PC-9 (cell line): ENCODE measurements at regions not wholly inside any gene's neighbourhood (a gene's known extent, or its start where the extent isn't known, plus 50 kb on each side); places are given as distances from the start of the nearest gene placed in this dataset.

Source experiments
- BruUV-seq: library from RNA; stranded (reverse); fragments of 400-500 nt; replicated peaks from 2 replicates; lab custom pipeline; 2021; lab: Mats Ljungman, UMichigan
- CTCF ChIA-PET: fragments of 300-600 bp; sonication (Branson Sonifier 250); formaldehyde crosslinking; loops from one replicate; lab custom pipeline; 2022; ENCODE audit warnings: antibody characterized with exemption; lab: Charles Lee
- POLR2A ChIA-PET: fragments of 300-600 bp; sonication (Branson Sonifier 250); formaldehyde crosslinking; loops from one replicate; lab custom pipeline; 2022; ENCODE audit warnings: antibody characterized with exemption; ENCODE audit not compliant: unreplicated experiment; lab: Charles Lee
- DNase-seq, 2 experiments: peaks; one replicate each; pipeline versions ENCODE4 v3.0.0 to v3.0.0-alpha.2; 2015 to 2022; ENCODE audit warnings: mixed read lengths in 1 of 2
- H2AFZ ChIP-seq: fragments of 200-600 bp; sonication (generic); 2 replicates; pipeline ENCODE4 v1.8.1; 2017; ENCODE audit warnings: antibody characterized with exemption
- H3F3A ChIP-seq: fragments of 200-600 bp; sonication (generic); 2 replicates; pipeline ENCODE4 v1.8.1; 2017; ENCODE audit warnings: antibody characterized with exemption, mild to moderate bottlenecking, low read depth; ENCODE audit not compliant: insufficient read depth
- H3K27ac ChIP-seq: fragments of 200-600 bp; sonication (generic); 2 replicates; pipeline ENCODE4 v1.6.1; 2016; ENCODE audit warnings: mixed run types
- H3K27me3 ChIP-seq: fragments of 200-600 bp; sonication (generic); 2 replicates; pipeline ENCODE4 v1.6.1; 2016; ENCODE audit warnings: low read depth, mixed run types; ENCODE audit not compliant: insufficient read depth
- H3K36me3 ChIP-seq: fragments of 200-600 bp; sonication (generic); 2 replicates; pipeline ENCODE4 v1.6.1; 2016; ENCODE audit warnings: low read depth, mixed run types
- H3K4me1 ChIP-seq: fragments of 200-600 bp; sonication (generic); replicated peaks from 2 replicates; pipeline ENCODE4 v1.6.1; 2016; ENCODE audit warnings: mixed run types; ENCODE audit not compliant: insufficient read depth
- H3K4me2 ChIP-seq: fragments of 200-600 bp; sonication (generic); 2 replicates; pipeline ENCODE4 v1.6.1; 2017; ENCODE audit warnings: mixed run types
- H3K4me3 ChIP-seq: fragments of 200-600 bp; sonication (generic); 2 replicates; pipeline ENCODE4 v1.6.1; 2016; ENCODE audit warnings: mixed run types
- H3K79me2 ChIP-seq: fragments of 200-600 bp; sonication (generic); 2 replicates; pipeline ENCODE4 v1.6.1; 2017; ENCODE audit warnings: low read depth, mixed run types
- H3K9me2 ChIP-seq: fragments of 200-600 bp; sonication (generic); 2 replicates; pipeline ENCODE4 v1.8.1; 2017; ENCODE audit warnings: mild to moderate bottlenecking; ENCODE audit not compliant: insufficient read depth
- H3K9me3 ChIP-seq: fragments of 200-600 bp; sonication (generic); 2 replicates; pipeline ENCODE4 v1.8.1; 2016; ENCODE audit warnings: low read depth; ENCODE audit not compliant: insufficient read depth
- H4K20me1 ChIP-seq: fragments of 200-600 bp; sonication (generic); 2 replicates; pipeline ENCODE4 v1.8.1; 2017; ENCODE audit not compliant: insufficient read depth
- CTCF ChIP-seq: fragments of 200-600 bp; sonication (generic); conservative IDR thresholded peaks from 2 replicates; pipeline ENCODE4 v1.6.1; 2017; ENCODE audit warnings: mixed run types, antibody characterized with exemption, mild to moderate bottlenecking, moderate library complexity
- EZH2 ChIP-seq: fragments of 200-600 bp; sonication (generic); IDR thresholded peaks from 2 replicates; pipeline ENCODE4 v1.8.0; 2017; ENCODE audit warnings: antibody characterized with exemption, low read depth
- intact Hi-C: fragments of 100-400 bp; cut with micrococcal nuclease; formaldehyde crosslinking; loops from one replicate; pipeline ENCODE4 v1.10.0; 2022; ENCODE audit not compliant: unreplicated experiment

DNA sequence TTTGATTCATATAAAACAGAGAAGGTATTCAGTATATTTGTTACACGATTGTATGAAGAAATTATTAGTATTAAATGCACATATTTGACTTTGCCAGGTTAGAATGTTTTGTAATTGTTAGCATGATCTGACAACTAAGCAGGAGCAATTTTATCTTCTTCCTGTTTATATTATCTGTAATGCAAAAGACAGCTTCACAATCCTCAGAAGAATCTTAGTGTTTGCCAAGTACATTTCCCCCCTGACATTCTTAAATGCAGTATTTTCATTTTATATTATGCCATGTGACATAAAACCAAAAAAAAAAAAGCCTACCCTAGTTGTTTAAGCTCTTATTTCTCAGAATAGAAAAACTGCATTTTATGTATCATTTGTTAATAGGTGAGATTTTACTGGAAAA, 469.4 kb downstream of the FOXG1 start:
- Histone ChIP-seq H3F3A (no peaks in the 10 kb centered on the region), H3K4me3 (no peak overlapping the region), H3K79me2 (no peaks in the 10 kb centered on the region), H3K36me3 (no peaks in the 10 kb centered on the region), H3K9me2 (no peaks in the 10 kb centered on the region), H3K27me3 (no peaks in the 10 kb centered on the region), H3K27ac (peak overlapping the region; percentile 44; the same call in 1 of the 2 replicates), H3K9me3 (no peaks in the 10 kb centered on the region; the same call in 1 of the 2 replicates), H2AFZ (no peak overlapping the region), H3K4me2 (no peak overlapping the region), H3K4me1 (no peaks in the 10 kb centered on the region), H4K20me1 (no peaks in the 10 kb centered on the region)
- ChIA-PET POLR2A (no interaction called here), CTCF (no interaction called here)
- TF ChIP-seq CTCF: no peak
- no peak for TF ChIP-seq EZH2
- DNase-seq: no peak
- intact Hi-C loops: no loop called here
- no TSS peak for BruUV-seq

DNA sequence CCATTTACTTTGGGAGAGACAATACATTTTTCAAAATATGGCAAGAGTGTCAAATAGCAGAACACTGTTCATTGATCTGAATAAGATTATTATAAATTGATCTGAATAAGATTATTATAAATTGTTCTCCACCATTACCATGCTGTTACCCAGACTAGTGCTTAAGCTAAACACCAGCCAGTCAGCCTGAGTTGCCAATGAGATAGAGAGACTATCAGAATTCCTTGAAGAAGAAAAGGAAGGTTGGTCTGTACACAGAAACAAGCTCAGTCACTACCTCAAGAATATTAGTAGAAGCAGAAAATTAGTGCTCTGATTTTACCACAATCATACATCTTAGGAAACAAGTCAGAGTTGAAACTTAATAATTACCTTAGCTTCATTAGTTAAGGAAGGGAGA, 469.8 kb downstream of the FOXG1 start:
- no peaks in the 10 kb centered on the region for H3F3A ChIP-seq
- POLR2A ChIA-PET: no interaction called here
- no peaks in the 10 kb centered on the region for H3K27me3 ChIP-seq
- no peak for DNase-seq
- no peak overlapping the region for H2AFZ ChIP-seq
- TF ChIP-seq CTCF (no peak), EZH2 (no peak)
- no peaks in the 10 kb centered on the region; the same call in 1 of the 2 replicates for H3K9me3 ChIP-seq
- CTCF ChIA-PET: no interaction called here
- no peaks in the 10 kb centered on the region for H3K79me2 ChIP-seq
- H3K27ac ChIP-seq: peak overlapping the region; percentile 44
- intact Hi-C loops: no loop called here
- H3K4me1 ChIP-seq: no peaks in the 10 kb centered on the region
- H3K36me3 ChIP-seq: no peaks in the 10 kb centered on the region
- H3K9me2 ChIP-seq: no peaks in the 10 kb centered on the region
- H3K4me2 ChIP-seq: no peak overlapping the region
- no peak overlapping the region for H3K4me3 ChIP-seq
- no peaks in the 10 kb centered on the region for H4K20me1 ChIP-seq
- BruUV-seq: TSS peak; percentile 90

DNA sequence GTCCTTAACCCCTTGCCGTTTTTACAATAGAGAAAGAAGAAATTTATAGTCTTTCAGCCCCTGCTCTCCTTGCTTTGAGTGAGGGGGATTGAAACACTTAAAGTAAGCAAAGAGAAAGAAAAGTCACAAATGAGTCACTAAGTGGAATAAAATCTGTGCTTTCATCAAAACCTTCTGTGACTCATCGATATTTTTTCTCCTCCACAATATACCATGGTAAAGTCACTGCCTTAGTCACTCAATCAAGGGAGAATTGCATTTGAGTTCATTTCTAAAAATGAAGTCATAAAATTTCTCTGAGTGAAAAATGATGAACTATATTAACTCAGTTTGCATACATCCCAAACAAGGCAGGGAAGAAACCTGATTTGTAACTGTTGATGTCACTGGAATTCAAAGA, 470.3 kb downstream of the FOXG1 start:
- no peaks in the 10 kb centered on the region for H4K20me1 ChIP-seq
- H3K27me3 ChIP-seq: no peaks in the 10 kb centered on the region
- H2AFZ ChIP-seq: no peak overlapping the region
- intact Hi-C loops: no loop called here
- no peak for DNase-seq
- no peaks in the 10 kb centered on the region for H3K4me1 ChIP-seq
- ChIA-PET CTCF (no interaction called here), POLR2A (no interaction called here)
- H3F3A ChIP-seq: no peaks in the 10 kb centered on the region
- no peak overlapping the region for H3K4me3 ChIP-seq
- H3K79me2 ChIP-seq: no peaks in the 10 kb centered on the region
- H3K36me3 ChIP-seq: no peaks in the 10 kb centered on the region
- TF ChIP-seq CTCF: no peak
- no peaks in the 10 kb centered on the region; the same call in 1 of the 2 replicates for H3K9me3 ChIP-seq
- no peak overlapping the region for H3K4me2 ChIP-seq
- BruUV-seq: no TSS peak
- H3K27ac ChIP-seq: peak overlapping the region; percentile 44
- H3K9me2 ChIP-seq: no peaks in the 10 kb centered on the region
